Ascending aorta (tissue), 2 donors: ENCODE measurements at regions not wholly inside any gene's neighbourhood (a gene's known extent, or its start where the extent isn't known, plus 50 kb on each side); places are given as distances from the start of the nearest gene placed in this dataset.

ENCODE experiments used
- DNase-seq, 2 donors: peaks; one replicate each; pipeline ENCODE4 v3.0.0-alpha.2; 2019; ENCODE audit warnings: low spot score in 2 of 2
- H3K27ac ChIP-seq, 2 donors: fragments of 200-600 bp; sonication (generic); one replicate each; pipeline ENCODE4 v1.5.1; 2016 to 2017; ENCODE audit warnings: mild to moderate bottlenecking in 1 of 2
- H3K27me3 ChIP-seq: fragments of 200-600 bp; sonication (generic); one replicate; pipeline ENCODE4 v1.5.1; 2017
- H3K36me3 ChIP-seq, 2 donors: fragments of 200-600 bp; sonication (generic); one replicate each; pipeline ENCODE4 v1.5.1; 2016
- H3K4me1 ChIP-seq, 2 donors: fragments of 200-600 bp; sonication (generic); one replicate each; pipeline ENCODE4 v1.5.1; 2016 to 2017; ENCODE audit warnings: mild to moderate bottlenecking in 1 of 2
- H3K4me3 ChIP-seq, 2 donors: fragments of 200-600 bp; sonication (generic); one replicate each; pipeline ENCODE4 v1.5.1; 2016 to 2017; ENCODE audit warnings: mild to moderate bottlenecking in 1 of 2
- H3K9me3 ChIP-seq, 2 donors: fragments of 200-600 bp; sonication (generic); one replicate each; pipeline ENCODE4 v1.5.1; 2016
- CTCF ChIP-seq, 3 experiments: fragments of 200-600 bp in 2 of 3; fragments of 450-650 bp in 1 of 3; sonication (generic) in 2 of 3; IDR thresholded peaks; one replicate each; pipeline ENCODE4 v1.5.1; 2016 to 2019; ENCODE audit warnings: antibody characterized with exemption in 3 of 3, mild to moderate bottlenecking in 1 of 3, moderate library complexity in 1 of 3
- intact Hi-C: fragments of 100-400 bp; cut with DNase I; formaldehyde crosslinking; loops from one replicate; pipeline ENCODE4 v1.15.1; 2023

DNA sequence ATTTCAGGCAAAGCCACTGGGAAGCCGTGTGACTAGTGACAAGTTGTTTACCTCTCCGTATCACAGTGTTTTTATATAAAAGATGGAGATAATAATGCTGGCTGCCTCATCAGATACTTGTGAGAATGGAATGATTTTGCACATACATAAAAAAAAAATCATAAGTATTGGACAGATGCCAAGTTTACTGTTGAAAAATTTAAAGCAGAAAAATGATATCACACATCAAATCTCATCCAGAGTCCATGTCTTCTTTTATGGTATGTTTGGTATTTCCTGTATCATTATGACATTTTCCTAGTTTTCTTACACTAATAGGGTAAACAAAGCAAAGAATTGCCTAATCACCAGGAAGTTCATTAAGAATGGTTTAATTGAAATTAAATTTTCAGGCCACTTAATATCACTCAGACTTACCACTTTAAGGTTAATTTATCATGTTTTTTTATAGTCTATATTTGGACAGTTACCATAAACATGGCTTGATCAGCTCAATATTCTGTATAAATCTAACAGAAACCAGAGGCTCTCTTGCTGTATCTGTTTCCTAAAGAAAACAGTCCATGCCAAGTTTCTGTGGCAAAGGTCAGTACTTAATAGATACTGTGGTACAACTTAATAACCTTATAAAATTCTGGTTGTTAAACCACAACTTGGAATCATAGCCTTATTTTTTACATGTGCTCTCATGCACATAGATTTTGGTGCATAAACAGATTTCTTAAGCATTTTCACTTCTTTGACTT is 656.5 kb upstream of the RIOK2 start:
- TF ChIP-seq CTCF (IDR thresholded peaks at IDR 0.05), result no peak
- no peaks in the 10 kb centered on the region for H3K9me3 ChIP-seq
- no peak overlapping the region for H3K27ac ChIP-seq
- DNase-seq, result no peak
- H3K27me3 ChIP-seq, result no peaks in the 10 kb centered on the region
- intact Hi-C loops, result no loop called here
- H3K36me3 ChIP-seq, result no peaks in the 10 kb centered on the region
- H3K4me3 ChIP-seq, result no peak overlapping the region
- no peaks in the 10 kb centered on the region for H3K4me1 ChIP-seq

- Histone ChIP-seq H3K9me3 (no peaks in the 10 kb centered on the region), H3K4me1 (no peaks in the 10 kb centered on the region), H3K4me3 (no peak overlapping the region), H3K36me3 (no peaks in the 10 kb centered on the region), H3K27ac (no peak overlapping the region), H3K27me3 (no peaks in the 10 kb centered on the region)
- no peak for DNase-seq
- no peak for TF ChIP-seq CTCF (IDR thresholded peaks at IDR 0.05)
- intact Hi-C loops, result no loop called here
Observed at GRCh38 chr5:97840643-97841042, 657.6 kb upstream of the RIOK2 start.

DNA sequence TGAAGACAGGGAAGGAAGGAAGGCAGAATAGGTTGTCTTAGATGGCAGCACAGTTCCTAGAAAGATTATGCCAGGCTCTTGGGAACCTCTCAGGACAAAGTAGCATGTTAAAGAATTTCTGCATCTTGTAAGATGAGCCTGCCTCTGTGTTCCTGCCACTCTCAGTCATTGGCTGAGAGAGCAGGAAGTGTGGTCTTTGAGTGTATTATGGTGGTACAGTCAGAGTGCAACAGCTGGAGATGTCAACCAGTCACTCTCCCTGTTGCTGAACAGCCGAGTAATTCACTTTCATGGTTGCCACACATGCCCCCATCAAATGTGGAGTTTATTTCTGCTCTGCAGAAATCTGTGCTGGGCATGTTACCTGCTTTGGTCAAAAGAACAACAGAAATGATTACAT is 659.6 kb upstream of the RIOK2 start:
- TF ChIP-seq CTCF (IDR thresholded peaks at IDR 0.05), result no peak
- no peaks in the 10 kb centered on the region for H3K27me3 ChIP-seq
- no peaks in the 10 kb centered on the region for H3K36me3 ChIP-seq
- no peak overlapping the region for H3K4me3 ChIP-seq
- H3K9me3 ChIP-seq, result no peaks in the 10 kb centered on the region
- DNase-seq, result no peak
- H3K4me1 ChIP-seq, result no peaks in the 10 kb centered on the region
- intact Hi-C loops, result no loop called here
- H3K27ac ChIP-seq, result no peak overlapping the region

DNA sequence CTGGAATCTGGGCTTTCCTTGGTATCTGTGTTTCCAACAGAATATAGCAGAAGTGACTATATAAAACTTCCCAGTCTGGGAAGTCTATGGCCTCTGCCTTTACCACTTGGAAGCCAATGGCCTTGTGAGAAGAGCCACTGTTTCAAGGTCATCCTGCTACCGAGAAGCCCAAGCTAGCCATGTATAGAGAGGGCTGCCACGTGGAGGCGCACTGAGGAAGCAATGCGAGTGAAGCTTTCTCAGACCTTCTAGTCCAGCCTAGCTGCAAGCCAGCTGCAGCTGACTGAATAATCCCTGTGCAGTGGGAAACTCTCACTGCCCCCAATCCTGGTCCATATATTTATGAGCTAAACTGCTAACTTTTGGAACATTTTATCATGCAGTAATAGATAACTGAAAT is 661.8 kb upstream of the RIOK2 start:
- no peak overlapping the region for H3K27ac ChIP-seq
- H3K4me1 ChIP-seq, result no peaks in the 10 kb centered on the region
- H3K9me3 ChIP-seq, result no peaks in the 10 kb centered on the region
- no peaks in the 10 kb centered on the region for H3K36me3 ChIP-seq
- DNase-seq, result no peak
- no peak for TF ChIP-seq CTCF (IDR thresholded peaks at IDR 0.05)
- intact Hi-C loops, result no loop called here
- no peaks in the 10 kb centered on the region for H3K27me3 ChIP-seq
- no peak overlapping the region for H3K4me3 ChIP-seq

GRCh38 chr5:97846643-97847042 is 663.6 kb upstream of the RIOK2 start:
- DNase-seq, result no peak
- Histone ChIP-seq H3K27me3 (no peaks in the 10 kb centered on the region), H3K4me3 (no peak overlapping the region), H3K9me3 (no peaks in the 10 kb centered on the region), H3K36me3 (no peaks in the 10 kb centered on the region), H3K27ac (no peak overlapping the region), H3K4me1 (no peaks in the 10 kb centered on the region)
- intact Hi-C loops, result no loop called here
- no peak for TF ChIP-seq CTCF (IDR thresholded peaks at IDR 0.05)
